WI38 (cell line): ENCODE measurements at regions not wholly inside any gene's neighbourhood (a gene's known extent, or its start where the extent isn't known, plus 50 kb on each side); places are given as distances from the start of the nearest gene placed in this dataset.
"Not testable (repeated sequence)": the region's sequence is repeated elsewhere in the genome, so short reads cannot be mapped to it uniquely, and the experiment has no call there.

Experiments used
- H3K4me3 ChIP-seq: 2 replicates; pipeline ENCODE4 v1.5.1; 2011; ENCODE audit warnings: low read depth, mild to moderate bottlenecking, control low read depth, low read length
- TF ChIP-seq, protein P1 (sequence below): IDR thresholded peaks from 2 replicates; pipeline ENCODE4 v1.5.1; 2012; ENCODE audit warnings: low read depth, mild to moderate bottlenecking, control low read depth, low read length

DNA sequence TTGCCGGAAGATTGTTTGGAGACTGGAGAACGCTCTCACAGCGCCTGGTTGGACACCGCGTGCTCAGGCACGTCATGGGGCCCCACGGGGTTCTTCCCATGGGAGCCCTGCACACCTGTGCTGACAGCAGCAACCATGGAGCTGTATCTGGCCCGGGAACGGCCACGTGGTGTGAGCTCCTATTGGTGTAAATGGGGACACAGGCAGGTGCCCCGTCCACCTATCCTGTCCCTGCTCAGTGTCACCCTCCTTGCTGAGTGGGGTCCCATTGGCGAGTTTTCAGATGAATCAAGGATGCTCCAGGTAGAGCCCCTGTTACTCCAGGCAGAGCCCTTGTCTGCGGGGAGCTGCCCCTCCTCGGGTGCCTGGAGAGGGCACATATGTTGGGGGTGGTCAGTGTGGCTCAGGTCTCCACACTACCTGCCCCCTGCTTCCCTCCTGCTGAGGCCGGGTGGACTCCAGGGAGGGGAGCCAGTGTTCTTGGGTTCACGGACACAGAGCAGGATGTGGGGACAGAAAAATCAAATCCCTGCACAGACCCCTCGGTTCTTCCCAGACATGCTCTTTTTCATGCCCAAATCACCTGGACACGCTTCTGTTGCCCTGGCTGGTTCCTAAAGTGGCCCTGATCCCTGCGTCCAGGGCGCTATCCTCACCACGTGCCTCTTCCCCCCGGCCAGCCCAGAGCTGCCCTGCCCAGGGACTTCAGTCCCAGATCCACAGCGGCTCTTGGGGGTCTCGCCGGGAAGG is 250.1 kb downstream of the ADGRD1 start:
- no peak overlapping the region for H3K4me3 ChIP-seq
- TF ChIP-seq, protein P1, sequence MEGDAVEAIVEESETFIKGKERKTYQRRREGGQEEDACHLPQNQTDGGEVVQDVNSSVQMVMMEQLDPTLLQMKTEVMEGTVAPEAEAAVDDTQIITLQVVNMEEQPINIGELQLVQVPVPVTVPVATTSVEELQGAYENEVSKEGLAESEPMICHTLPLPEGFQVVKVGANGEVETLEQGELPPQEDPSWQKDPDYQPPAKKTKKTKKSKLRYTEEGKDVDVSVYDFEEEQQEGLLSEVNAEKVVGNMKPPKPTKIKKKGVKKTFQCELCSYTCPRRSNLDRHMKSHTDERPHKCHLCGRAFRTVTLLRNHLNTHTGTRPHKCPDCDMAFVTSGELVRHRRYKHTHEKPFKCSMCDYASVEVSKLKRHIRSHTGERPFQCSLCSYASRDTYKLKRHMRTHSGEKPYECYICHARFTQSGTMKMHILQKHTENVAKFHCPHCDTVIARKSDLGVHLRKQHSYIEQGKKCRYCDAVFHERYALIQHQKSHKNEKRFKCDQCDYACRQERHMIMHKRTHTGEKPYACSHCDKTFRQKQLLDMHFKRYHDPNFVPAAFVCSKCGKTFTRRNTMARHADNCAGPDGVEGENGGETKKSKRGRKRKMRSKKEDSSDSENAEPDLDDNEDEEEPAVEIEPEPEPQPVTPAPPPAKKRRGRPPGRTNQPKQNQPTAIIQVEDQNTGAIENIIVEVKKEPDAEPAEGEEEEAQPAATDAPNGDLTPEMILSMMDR = no peak

DNA sequence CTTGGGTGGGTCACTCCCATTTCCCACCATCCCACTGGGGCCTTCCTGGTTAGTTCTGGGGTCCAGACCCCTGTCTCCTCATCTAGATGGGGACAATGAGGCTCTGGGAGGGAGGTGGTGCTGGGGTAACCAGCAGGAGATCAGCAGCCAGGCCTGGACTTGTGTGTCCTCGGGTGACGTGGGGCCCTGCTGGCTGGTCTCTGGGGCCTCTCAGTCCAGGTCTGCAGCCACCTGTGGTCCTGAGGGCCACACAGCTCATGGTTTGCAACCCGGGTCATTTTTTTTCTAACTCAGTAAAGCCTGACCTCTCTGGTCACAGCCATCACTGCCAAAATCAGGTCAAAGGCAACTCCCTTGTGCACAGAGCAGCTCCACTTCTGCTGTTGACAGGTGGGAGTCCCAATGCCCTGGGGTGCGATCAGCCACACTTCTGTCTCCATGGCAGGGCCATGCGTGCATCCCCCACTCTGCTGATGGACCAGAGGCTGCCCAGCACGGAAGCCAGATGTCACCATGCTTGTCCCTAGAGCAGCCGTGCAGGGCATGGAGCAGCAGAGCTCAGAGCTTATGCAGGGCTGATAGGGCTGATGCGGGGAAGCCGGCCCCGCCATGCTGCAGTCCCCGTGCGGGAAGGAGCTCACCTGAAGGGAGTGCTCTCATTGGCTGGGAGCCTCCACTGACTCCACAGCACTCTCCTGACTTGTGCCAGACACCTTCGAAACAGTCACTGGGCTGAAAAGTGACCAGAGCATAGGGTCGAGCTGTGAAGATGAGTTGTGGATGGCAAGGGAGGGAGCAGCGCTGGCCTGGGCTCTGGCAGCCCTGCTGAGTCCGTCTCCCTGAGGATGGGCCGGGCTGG is 250.9 kb downstream of the ADGRD1 start:
- TF ChIP-seq, protein P1 = no peak
- no peak overlapping the region for H3K4me3 ChIP-seq

DNA sequence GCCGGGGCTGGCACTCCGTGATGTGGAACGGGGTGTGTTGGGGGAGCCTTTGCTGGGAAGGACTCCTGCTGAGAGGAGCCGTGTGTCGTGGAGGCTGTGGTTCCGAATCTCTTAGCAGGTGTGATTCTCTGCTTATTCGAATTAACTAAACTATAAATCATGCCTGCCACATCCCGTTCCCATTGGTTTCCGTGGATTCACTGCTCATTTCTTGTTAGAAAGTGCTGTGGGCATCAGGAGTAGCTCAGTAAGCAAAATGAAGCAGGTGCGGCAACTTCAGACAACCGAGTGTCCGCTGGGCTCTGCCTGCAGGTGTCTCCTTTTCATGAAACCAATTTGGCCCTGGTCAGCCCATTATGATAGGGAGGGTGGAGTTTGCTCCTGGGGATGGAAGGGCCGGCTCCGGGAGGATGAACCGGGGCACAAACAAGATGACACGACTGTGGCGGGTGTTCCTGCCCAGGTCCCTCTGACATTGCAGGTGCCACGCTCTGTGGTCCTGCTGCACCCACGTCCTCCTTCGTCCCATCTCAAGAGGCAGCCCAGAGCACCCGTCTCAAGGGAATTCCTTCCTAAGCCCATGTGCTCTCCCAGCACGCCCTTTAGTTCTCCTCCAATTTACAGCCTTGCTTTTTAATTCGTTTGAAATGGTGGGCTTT is 251.7 kb downstream of the ADGRD1 start:
- not testable (repeated sequence) for H3K4me3 ChIP-seq

DNA sequence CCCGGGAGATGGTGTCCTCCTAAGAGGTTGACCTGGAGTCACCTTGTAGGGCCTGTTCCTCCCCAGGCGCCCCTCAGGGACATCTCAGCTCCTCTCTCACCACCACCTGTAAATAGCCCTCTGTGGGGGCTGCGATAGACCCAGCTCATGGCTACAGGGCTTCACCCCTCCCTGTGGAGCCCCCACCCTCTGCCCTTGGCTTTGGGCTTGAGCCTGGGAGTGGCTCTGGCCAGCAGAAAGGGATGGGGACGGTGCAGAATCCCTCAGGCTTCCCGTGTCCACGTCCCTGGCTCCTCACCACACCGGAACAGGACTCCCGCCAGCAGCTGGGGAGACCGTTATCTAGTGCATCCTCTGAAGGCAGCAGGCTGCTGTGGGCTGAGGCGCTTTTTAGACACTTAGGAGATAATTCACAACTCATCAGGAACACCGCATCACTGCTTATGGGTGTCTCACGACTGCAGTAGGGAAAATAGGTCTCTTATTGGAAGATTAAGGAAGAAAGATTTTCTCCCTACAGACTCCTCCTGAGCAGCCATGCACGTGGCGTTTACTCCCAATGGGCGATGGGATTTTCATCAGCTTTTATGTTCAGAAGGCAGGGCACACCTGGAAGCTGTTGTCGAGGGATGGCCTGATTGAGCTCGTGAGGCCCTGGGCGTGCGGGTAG is 253.1 kb downstream of the ADGRD1 start:
- H3K4me3 ChIP-seq = not testable (repeated sequence)

DNA sequence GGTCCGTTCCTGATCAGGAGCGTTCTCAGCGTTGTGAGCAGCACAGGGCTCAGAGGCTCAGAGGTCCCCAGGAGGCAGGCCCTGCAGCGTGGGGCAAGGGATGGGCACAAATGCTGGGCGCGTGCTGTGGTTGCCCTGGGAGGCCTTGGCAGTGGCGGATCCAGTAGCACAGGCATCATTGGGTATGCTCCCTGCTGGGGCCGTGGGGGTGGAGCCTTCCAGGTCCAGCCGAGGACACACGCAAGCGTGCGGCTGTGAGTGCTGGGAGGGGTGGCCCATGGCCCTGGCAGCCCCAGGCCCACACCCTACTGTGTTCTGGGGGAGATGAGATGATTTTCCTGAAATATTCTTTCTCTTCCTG is 253.6 kb downstream of the ADGRD1 start:
- not testable (repeated sequence) for H3K4me3 ChIP-seq

DNA sequence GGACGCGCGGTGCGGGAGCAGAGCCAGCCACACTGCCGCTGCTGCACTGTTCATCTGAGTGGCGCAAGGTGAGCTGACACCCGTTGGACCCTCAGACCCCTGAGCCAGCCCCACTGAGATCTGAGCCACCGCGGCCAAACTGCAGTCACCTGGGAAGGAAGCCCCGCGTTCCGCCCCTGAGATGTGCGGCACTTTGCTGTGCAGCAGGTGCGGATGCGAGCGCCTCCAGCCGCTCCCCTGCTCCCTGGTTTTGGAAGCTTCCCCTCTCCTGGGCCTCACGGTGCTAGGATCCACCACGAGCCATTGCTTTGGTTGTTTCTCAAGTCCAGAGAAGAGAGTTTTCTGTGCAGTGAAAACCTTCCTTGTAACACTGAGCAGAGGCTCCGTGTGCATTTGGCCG is 254.1 kb downstream of the ADGRD1 start:
- not testable (repeated sequence) for H3K4me3 ChIP-seq

DNA sequence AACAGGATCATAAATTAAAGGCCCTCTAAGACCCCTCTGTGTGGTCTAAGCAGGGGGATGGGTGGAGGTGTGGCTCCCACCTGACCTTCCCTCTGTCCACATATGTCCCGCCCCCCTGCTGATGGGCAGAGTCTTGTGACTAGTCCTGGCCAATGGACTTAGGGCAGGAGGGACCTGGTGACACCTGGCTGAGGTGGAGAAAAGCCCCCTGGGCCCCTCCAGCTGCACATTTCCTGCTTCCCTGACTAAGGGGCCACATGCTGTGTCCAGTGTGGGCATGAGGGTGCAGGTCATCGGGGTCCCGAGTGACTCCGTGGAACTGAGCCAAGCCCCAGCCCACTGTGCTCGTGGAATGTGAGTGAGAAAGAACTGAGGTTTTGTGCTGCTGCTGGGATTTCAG is 254.7 kb downstream of the ADGRD1 start:
- TF ChIP-seq, protein P1 = no peak
- no peak overlapping the region for H3K4me3 ChIP-seq

DNA sequence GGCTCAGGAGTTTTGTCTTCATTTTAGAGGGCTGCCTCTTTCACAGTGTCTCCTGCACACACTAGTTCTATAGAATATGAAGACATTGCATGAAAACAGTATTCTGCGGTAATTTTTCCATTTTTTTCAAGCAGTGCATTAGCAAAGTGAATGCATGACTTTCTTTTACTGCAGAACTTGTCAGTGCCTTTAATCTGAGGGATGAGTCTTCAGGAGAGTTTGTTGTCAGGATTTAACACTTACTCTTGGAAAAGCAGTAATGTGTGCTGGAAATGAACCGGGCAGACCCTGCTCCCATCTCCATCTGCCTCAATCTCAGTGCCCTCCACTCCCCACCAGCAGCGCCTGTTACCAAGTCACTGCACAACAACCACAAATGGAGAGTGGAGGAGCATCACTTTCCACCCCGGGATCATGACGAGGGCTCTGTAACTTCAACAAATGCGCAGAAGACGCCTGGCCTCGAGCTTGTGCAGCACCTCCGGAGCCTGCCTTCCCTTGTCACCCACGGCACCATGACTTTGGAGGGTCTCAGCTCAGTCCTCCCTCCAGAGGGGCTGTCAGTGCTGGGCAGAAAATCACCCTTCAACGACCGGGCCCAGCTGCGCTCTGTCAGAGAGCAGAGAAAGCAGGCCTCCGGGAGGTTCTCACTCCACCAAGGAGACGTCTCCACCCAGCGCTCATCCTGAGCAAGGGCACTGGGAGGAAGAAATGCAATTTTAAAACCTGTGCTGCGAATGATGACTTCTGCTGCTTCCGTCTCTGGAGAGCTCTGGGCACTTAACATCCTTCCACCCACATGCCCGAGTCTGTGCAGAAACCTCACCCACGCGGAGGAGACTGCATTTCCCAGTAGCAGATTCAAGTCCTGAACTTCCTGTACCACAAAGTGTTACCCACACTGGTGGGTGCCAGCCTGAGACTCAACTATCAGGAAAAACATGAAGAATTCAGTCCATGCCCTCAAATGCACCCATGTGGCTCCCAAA is 255.7 kb downstream of the ADGRD1 start:
- TF ChIP-seq, protein P1 = no peak
- H3K4me3 ChIP-seq = no peak overlapping the region
